Vagina (tissue), 2 donors: ENCODE measurements at regions not wholly inside any gene's neighbourhood (a gene's known extent, or its start where the extent isn't known, plus 50 kb on each side); places are given as distances from the start of the nearest gene placed in this dataset.

ENCODE experiments used
- POLR2A ChIP-seq, 2 donors: fragments of 450-650 bp; IDR thresholded peaks; one replicate each; pipeline ENCODE4 v1.6.1; 2017; ENCODE audit warnings: antibody characterized with exemption in 2 of 2, mild to moderate bottlenecking in 2 of 2, moderate library complexity in 2 of 2
- POLR2AphosphoS5 ChIP-seq, 2 donors: sonication (generic); formaldehyde crosslinking; IDR thresholded peaks; one replicate each; pipeline ENCODE4 v1.9.0; 2017; ENCODE audit warnings: antibody characterized with exemption in 2 of 2, mild to moderate bottlenecking in 2 of 2, low read depth in 1 of 2; ENCODE audit not compliant: insufficient read depth in 1 of 2
- TF ChIP-seq, protein P1 (sequence below), 3 experiments: fragments of 450-650 bp in 2 of 3; fragments of 200-600 bp in 1 of 3; sonication (generic) in 1 of 3; IDR thresholded peaks; one replicate each; pipeline ENCODE4 v1.5.1; 2017 to 2019; ENCODE audit warnings: antibody characterized with exemption in 3 of 3, mild to moderate bottlenecking in 2 of 3, moderate library complexity in 2 of 3

GRCh38 chr2:215517391-215517790 is 81.5 kb upstream of the FN1 start:
- TF ChIP-seq POLR2A (IDR thresholded peaks at IDR 0.05) (no peak), POLR2AphosphoS5 (IDR thresholded peaks at IDR 0.05; ENCODE audit: insufficient read depth in 1 of 2, low read depth in 1 of 2) (no peak)
- TF ChIP-seq, protein P1, sequence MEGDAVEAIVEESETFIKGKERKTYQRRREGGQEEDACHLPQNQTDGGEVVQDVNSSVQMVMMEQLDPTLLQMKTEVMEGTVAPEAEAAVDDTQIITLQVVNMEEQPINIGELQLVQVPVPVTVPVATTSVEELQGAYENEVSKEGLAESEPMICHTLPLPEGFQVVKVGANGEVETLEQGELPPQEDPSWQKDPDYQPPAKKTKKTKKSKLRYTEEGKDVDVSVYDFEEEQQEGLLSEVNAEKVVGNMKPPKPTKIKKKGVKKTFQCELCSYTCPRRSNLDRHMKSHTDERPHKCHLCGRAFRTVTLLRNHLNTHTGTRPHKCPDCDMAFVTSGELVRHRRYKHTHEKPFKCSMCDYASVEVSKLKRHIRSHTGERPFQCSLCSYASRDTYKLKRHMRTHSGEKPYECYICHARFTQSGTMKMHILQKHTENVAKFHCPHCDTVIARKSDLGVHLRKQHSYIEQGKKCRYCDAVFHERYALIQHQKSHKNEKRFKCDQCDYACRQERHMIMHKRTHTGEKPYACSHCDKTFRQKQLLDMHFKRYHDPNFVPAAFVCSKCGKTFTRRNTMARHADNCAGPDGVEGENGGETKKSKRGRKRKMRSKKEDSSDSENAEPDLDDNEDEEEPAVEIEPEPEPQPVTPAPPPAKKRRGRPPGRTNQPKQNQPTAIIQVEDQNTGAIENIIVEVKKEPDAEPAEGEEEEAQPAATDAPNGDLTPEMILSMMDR (IDR thresholded peaks at IDR 0.05) = no peak
